Activated CD4-positive, alpha-beta T cell treated with anti-CD3 and anti-CD28 coated beads, Interleukin-2, amount 10 ng/mL, durations not matched to agents 24 days and 14 days (primary cell): ENCODE measurements at regions not wholly inside any gene's neighbourhood (a gene's known extent, or its start where the extent isn't known, plus 50 kb on each side); places are given as distances from the start of the nearest gene placed in this dataset.

ENCODE experiments used
- DNase-seq: peaks from one replicate; pipeline ENCODE4 v3.0.0; 2022
- H3K27ac Mint-ChIP-seq: one replicate; pipeline ENCODE4 v1.8.0; 2022; ENCODE audit warnings: mild to moderate bottlenecking, mixed read lengths
- H3K27me3 Mint-ChIP-seq: one replicate; pipeline ENCODE4 v1.8.0; 2022; ENCODE audit warnings: mixed read lengths
- H3K36me3 Mint-ChIP-seq: one replicate; pipeline ENCODE4 v1.8.0; 2022; ENCODE audit warnings: low read depth, mild to moderate bottlenecking, mixed read lengths
- H3K4me1 Mint-ChIP-seq: one replicate; pipeline ENCODE4 v1.8.0; 2021; ENCODE audit warnings: mixed read lengths
- H3K4me3 Mint-ChIP-seq: one replicate; pipeline ENCODE4 v1.8.0; 2022; ENCODE audit warnings: mild to moderate bottlenecking, moderate library complexity, mixed read lengths
- H3K9me3 Mint-ChIP-seq: one replicate; pipeline ENCODE4 v1.8.0; 2021; ENCODE audit warnings: mixed read lengths
- intact Hi-C: fragments of 100-400 bp; cut with micrococcal nuclease; formaldehyde crosslinking; loops from one replicate; pipeline ENCODE4 v1.15.1; 2023

- no peak for DNase-seq
- no peak overlapping the region for H3K4me3 Mint-ChIP-seq
- no peak overlapping the region for H3K27ac Mint-ChIP-seq
- H3K27me3 Mint-ChIP-seq = no peaks in the 10 kb centered on the region
- intact Hi-C loops = no loop called here
- H3K9me3 Mint-ChIP-seq = no peaks in the 10 kb centered on the region
- H3K4me1 Mint-ChIP-seq = no peaks in the 10 kb centered on the region
- no peaks in the 10 kb centered on the region for H3K36me3 Mint-ChIP-seq
Measured at GRCh38 chr1:102191723-102192122, 195.0 kb upstream of the OLFM3 start.

GRCh38 chr1:102190429-102190828, 193.7 kb upstream of the OLFM3 start:
- Mint-ChIP-seq H3K9me3 (no peaks in the 10 kb centered on the region), H3K27me3 (no peaks in the 10 kb centered on the region), H3K36me3 (no peaks in the 10 kb centered on the region), H3K4me1 (no peaks in the 10 kb centered on the region), H3K27ac (no peak overlapping the region), H3K4me3 (no peak overlapping the region)
- DNase-seq = no peak
- intact Hi-C loops = no loop called here

- no peaks in the 10 kb centered on the region for H3K36me3 Mint-ChIP-seq
- no peak overlapping the region for H3K27ac Mint-ChIP-seq
- no peaks in the 10 kb centered on the region for H3K9me3 Mint-ChIP-seq
- no peak for DNase-seq
- H3K4me3 Mint-ChIP-seq = no peak overlapping the region
- intact Hi-C loops = no loop called here
- H3K4me1 Mint-ChIP-seq = no peaks in the 10 kb centered on the region
- H3K27me3 Mint-ChIP-seq = no peaks in the 10 kb centered on the region
Measured at GRCh38 chr1:102186536-102186935, 189.8 kb upstream of the OLFM3 start.

GRCh38 chr1:102185260-102185659, 188.5 kb upstream of the OLFM3 start:
- intact Hi-C loops = no loop called here
- Mint-ChIP-seq H3K36me3 (no peaks in the 10 kb centered on the region), H3K4me1 (no peaks in the 10 kb centered on the region), H3K4me3 (no peak overlapping the region), H3K27me3 (no peaks in the 10 kb centered on the region), H3K9me3 (no peaks in the 10 kb centered on the region), H3K27ac (no peak overlapping the region)
- DNase-seq = no peak

- no peak for DNase-seq
- Mint-ChIP-seq H3K36me3 (no peaks in the 10 kb centered on the region), H3K4me1 (no peaks in the 10 kb centered on the region), H3K27ac (no peak overlapping the region), H3K4me3 (no peak overlapping the region), H3K27me3 (no peaks in the 10 kb centered on the region), H3K9me3 (no peaks in the 10 kb centered on the region)
- intact Hi-C loops = no loop called here
Measured at GRCh38 chr1:102184477-102184876, 187.8 kb upstream of the OLFM3 start.

- H3K36me3 Mint-ChIP-seq = no peaks in the 10 kb centered on the region
- DNase-seq = no peak
- H3K27me3 Mint-ChIP-seq = no peaks in the 10 kb centered on the region
- no peak overlapping the region for H3K4me3 Mint-ChIP-seq
- intact Hi-C loops = no loop called here
- no peaks in the 10 kb centered on the region for H3K4me1 Mint-ChIP-seq
- H3K9me3 Mint-ChIP-seq = no peaks in the 10 kb centered on the region
- H3K27ac Mint-ChIP-seq = no peak overlapping the region
Measured at GRCh38 chr1:102183711-102184110, 187.0 kb upstream of the OLFM3 start.

GRCh38 chr1:102182603-102183260, 186.0 kb upstream of the OLFM3 start:
- H3K36me3 Mint-ChIP-seq = no peaks in the 10 kb centered on the region
- no peak for DNase-seq
- H3K4me1 Mint-ChIP-seq = no peaks in the 10 kb centered on the region
- H3K9me3 Mint-ChIP-seq = no peaks in the 10 kb centered on the region
- no peak overlapping the region for H3K27ac Mint-ChIP-seq
- H3K4me3 Mint-ChIP-seq = no peak overlapping the region
- intact Hi-C loops = no loop called here
- no peaks in the 10 kb centered on the region for H3K27me3 Mint-ChIP-seq

- Mint-ChIP-seq H3K27me3 (no peaks in the 10 kb centered on the region), H3K9me3 (no peaks in the 10 kb centered on the region), H3K4me1 (no peaks in the 10 kb centered on the region), H3K36me3 (no peaks in the 10 kb centered on the region), H3K4me3 (no peak overlapping the region), H3K27ac (no peak overlapping the region)
- no peak for DNase-seq
- intact Hi-C loops = no loop called here
Measured at GRCh38 chr1:102181341-102181740, 184.6 kb upstream of the OLFM3 start.

- no peak for DNase-seq
- Mint-ChIP-seq H3K27me3 (no peaks in the 10 kb centered on the region), H3K9me3 (no peaks in the 10 kb centered on the region), H3K27ac (no peak overlapping the region), H3K4me1 (no peaks in the 10 kb centered on the region), H3K4me3 (no peak overlapping the region), H3K36me3 (no peaks in the 10 kb centered on the region)
- intact Hi-C loops = no loop called here
Measured at GRCh38 chr1:102178480-102178879, 181.8 kb upstream of the OLFM3 start.

GRCh38 chr1:102174259-102174863, 177.6 kb upstream of the OLFM3 start:
- intact Hi-C loops = no loop called here
- no peaks in the 10 kb centered on the region for H3K36me3 Mint-ChIP-seq
- H3K27ac Mint-ChIP-seq = no peak overlapping the region
- peak; percentile 58 for DNase-seq
- no peak overlapping the region for H3K4me3 Mint-ChIP-seq
- no peaks in the 10 kb centered on the region for H3K27me3 Mint-ChIP-seq
- H3K4me1 Mint-ChIP-seq = no peaks in the 10 kb centered on the region
- H3K9me3 Mint-ChIP-seq = no peaks in the 10 kb centered on the region

GRCh38 chr1:102172200-102172599, 175.5 kb upstream of the OLFM3 start:
- no peaks in the 10 kb centered on the region for H3K4me1 Mint-ChIP-seq
- no peaks in the 10 kb centered on the region for H3K27me3 Mint-ChIP-seq
- intact Hi-C loops = no loop called here
- H3K4me3 Mint-ChIP-seq = no peak overlapping the region
- H3K36me3 Mint-ChIP-seq = no peaks in the 10 kb centered on the region
- no peak for DNase-seq
- no peaks in the 10 kb centered on the region for H3K9me3 Mint-ChIP-seq
- no peak overlapping the region for H3K27ac Mint-ChIP-seq

GRCh38 chr1:102163799-102164198, 167.1 kb upstream of the OLFM3 start:
- no peaks in the 10 kb centered on the region for H3K36me3 Mint-ChIP-seq
- no peaks in the 10 kb centered on the region for H3K4me1 Mint-ChIP-seq
- no peak overlapping the region for H3K4me3 Mint-ChIP-seq
- no peak overlapping the region for H3K27ac Mint-ChIP-seq
- intact Hi-C loops = no loop called here
- no peaks in the 10 kb centered on the region for H3K9me3 Mint-ChIP-seq
- DNase-seq = no peak
- no peaks in the 10 kb centered on the region for H3K27me3 Mint-ChIP-seq

GRCh38 chr1:102151242-102151641, 154.5 kb upstream of the OLFM3 start:
- no peak overlapping the region for H3K4me3 Mint-ChIP-seq
- H3K9me3 Mint-ChIP-seq = no peaks in the 10 kb centered on the region
- H3K36me3 Mint-ChIP-seq = no peaks in the 10 kb centered on the region
- H3K27me3 Mint-ChIP-seq = no peaks in the 10 kb centered on the region
- no peaks in the 10 kb centered on the region for H3K4me1 Mint-ChIP-seq
- no peak overlapping the region for H3K27ac Mint-ChIP-seq
- intact Hi-C loops = no loop called here
- no peak for DNase-seq

- Mint-ChIP-seq H3K4me3 (no peak overlapping the region), H3K9me3 (no peaks in the 10 kb centered on the region), H3K4me1 (no peaks in the 10 kb centered on the region), H3K36me3 (no peaks in the 10 kb centered on the region), H3K27ac (no peak overlapping the region), H3K27me3 (no peaks in the 10 kb centered on the region)
- intact Hi-C loops = no loop called here
- no peak for DNase-seq
Measured at GRCh38 chr1:102120910-102121309, 124.2 kb upstream of the OLFM3 start.

- no peak for DNase-seq
- Mint-ChIP-seq H3K4me3 (no peak overlapping the region), H3K4me1 (no peaks in the 10 kb centered on the region), H3K27me3 (no peaks in the 10 kb centered on the region), H3K36me3 (no peaks in the 10 kb centered on the region), H3K9me3 (no peaks in the 10 kb centered on the region), H3K27ac (no peak overlapping the region)
- intact Hi-C loops = no loop called here
Measured at GRCh38 chr1:102118150-102118549, 121.4 kb upstream of the OLFM3 start.
